ENCODE measurements at regions not wholly inside any gene's neighbourhood (a gene's known extent, or its start where the extent isn't known, plus 50 kb on each side); places are given as distances from the start of the nearest gene placed in this dataset.

DNA sequence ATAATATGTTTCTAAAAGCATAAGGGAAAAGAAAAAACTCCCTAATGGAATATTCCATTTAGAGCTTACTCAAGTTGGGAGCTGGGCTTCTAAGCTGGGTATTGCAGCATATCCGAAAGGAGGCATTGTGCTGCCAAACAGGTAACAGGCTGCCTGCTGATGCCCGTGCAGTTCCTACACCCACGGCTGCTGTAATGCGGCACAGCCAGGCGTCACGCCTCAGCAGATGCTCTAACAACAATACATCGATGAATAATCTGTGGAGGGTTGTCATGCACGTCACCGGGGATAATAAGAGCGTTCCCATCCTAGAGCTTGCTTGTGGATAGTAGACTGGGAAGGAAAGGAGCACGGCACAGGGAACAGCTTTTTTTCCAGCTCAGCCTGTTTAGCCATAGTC, 1582.1 kb upstream of the SLC10A2 start:
- H3K4me1 ChIP-seq (ENCODE audit: control insufficient read depth, insufficient read depth, low read length) = no peaks in the 10 kb centered on the region
- no peaks in the 10 kb centered on the region for H3K27me3 ChIP-seq (ENCODE audit: control insufficient read depth, insufficient read depth, low read length)
- H3K4me2 ChIP-seq (ENCODE audit: low read depth, low read length) = no peak overlapping the region
- H4K91ac ChIP-seq (ENCODE audit: insufficient read depth, low read depth, low read length) = no peak overlapping the region
- no peak overlapping the region for H3K4me3 ChIP-seq (ENCODE audit: insufficient read depth, low read depth, low read length)
- WGBS, 2 experiments (ENCODE audit: extremely low coverage in 2 of 2, insufficient read length in 1 of 2) = 100% methylated on average over 1 of the region's 11 CpGs; no CpG with 5 or more reads in 1 of the 2 experiments
- H3K79me1 ChIP-seq (ENCODE audit: low read depth in 1 of 2, low read length in 2 of 2) = no peaks in the 10 kb centered on the region
- peaks cover under 1% of the 10 kb centered on the region; the same call in 1 of the 2 replicates for H3K9me3 ChIP-seq (ENCODE audit: control insufficient read depth, insufficient read depth, low read length)
- H2BK15ac ChIP-seq (ENCODE audit: low read depth, low read length) = no peak overlapping the region
- no peaks in the 10 kb centered on the region for H3K36me3 ChIP-seq (ENCODE audit: control insufficient read depth, insufficient read depth, low read length)
- BruUV-seq (replicated peaks) = no TSS peak
- H2AK5ac ChIP-seq (ENCODE audit: low read depth, low read length) = no peak overlapping the region
- H3K27ac ChIP-seq (ENCODE audit: insufficient read depth, low read length) = no peak overlapping the region
- intact Hi-C loops (cut with micrococcal nuclease) = no loop called here
- H4K8ac ChIP-seq (ENCODE audit: low read depth in 2 of 2, low read length in 2 of 2) = no peak overlapping the region
- no peak overlapping the region for H3K14ac ChIP-seq (replicated peaks; ENCODE audit: low read depth, low read length)
- no peak overlapping the region for H3K18ac ChIP-seq (ENCODE audit: low read depth, low read length)
- no peak overlapping the region for H2BK120ac ChIP-seq (ENCODE audit: low read depth, low read length)
- ChIA-PET CTCF (interaction anchor here (0.6 kb wide), 1 partner anchor 1722 kb away, joined by 4 read pairs; no protein-coding TSS in a partner anchor), POLR2A (ENCODE audit: unreplicated experiment) (no interaction called here)
- no peak overlapping the region for H3K23ac ChIP-seq (ENCODE audit: low read depth, low read length)
- no peak overlapping the region for H2BK20ac ChIP-seq (ENCODE audit: low read depth, low read length)
- TF ChIP-seq, protein P1, sequence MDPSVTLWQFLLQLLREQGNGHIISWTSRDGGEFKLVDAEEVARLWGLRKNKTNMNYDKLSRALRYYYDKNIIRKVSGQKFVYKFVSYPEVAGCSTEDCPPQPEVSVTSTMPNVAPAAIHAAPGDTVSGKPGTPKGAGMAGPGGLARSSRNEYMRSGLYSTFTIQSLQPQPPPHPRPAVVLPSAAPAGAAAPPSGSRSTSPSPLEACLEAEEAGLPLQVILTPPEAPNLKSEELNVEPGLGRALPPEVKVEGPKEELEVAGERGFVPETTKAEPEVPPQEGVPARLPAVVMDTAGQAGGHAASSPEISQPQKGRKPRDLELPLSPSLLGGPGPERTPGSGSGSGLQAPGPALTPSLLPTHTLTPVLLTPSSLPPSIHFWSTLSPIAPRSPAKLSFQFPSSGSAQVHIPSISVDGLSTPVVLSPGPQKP (IDR thresholded peaks at IDR 0.05; ENCODE audit: borderline replicate concordance, low read depth, low read length) = no peak
- TF ChIP-seq MAFK (IDR thresholded peaks at IDR 0.05; ENCODE audit: low read depth, low read length) = no peak
- TF ChIP-seq, protein P2, sequence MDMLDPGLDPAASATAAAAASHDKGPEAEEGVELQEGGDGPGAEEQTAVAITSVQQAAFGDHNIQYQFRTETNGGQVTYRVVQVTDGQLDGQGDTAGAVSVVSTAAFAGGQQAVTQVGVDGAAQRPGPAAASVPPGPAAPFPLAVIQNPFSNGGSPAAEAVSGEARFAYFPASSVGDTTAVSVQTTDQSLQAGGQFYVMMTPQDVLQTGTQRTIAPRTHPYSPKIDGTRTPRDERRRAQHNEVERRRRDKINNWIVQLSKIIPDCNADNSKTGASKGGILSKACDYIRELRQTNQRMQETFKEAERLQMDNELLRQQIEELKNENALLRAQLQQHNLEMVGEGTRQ (IDR thresholded peaks at IDR 0.05; ENCODE audit: low read depth, low read length) = no peak
- TF ChIP-seq MAZ (IDR thresholded peaks at IDR 0.05; ENCODE audit: borderline replicate concordance, low read depth, low read length) = no peak
- no peak for TF ChIP-seq SMC3 (IDR thresholded peaks at IDR 0.05; ENCODE audit: low read depth, low read length)
- TF ChIP-seq NFE2L2 (IDR thresholded peaks at IDR 0.05; ENCODE audit: low read depth, low read length) = no peak
- TF ChIP-seq RCOR1 (IDR thresholded peaks at IDR 0.05; ENCODE audit: insufficient replicate concordance, low read length) = no peak
- TF ChIP-seq FOS (IDR thresholded peaks at IDR 0.05; ENCODE audit: low read depth, low read length) = no peak
- TF ChIP-seq POLR2A (IDR thresholded peaks at IDR 0.05; ENCODE audit: low read depth, low read length) = no peak
- TF ChIP-seq BHLHE40 (IDR thresholded peaks at IDR 0.05; ENCODE audit: low read depth, low read length) = no peak
- TF ChIP-seq CEBPB (IDR thresholded peaks at IDR 0.05; ENCODE audit: low read depth, low read length) = no peak
- TF ChIP-seq MXI1 (IDR thresholded peaks at IDR 0.05; ENCODE audit: borderline replicate concordance, low read depth, low read length) = no peak
- no peak for TF ChIP-seq RFX5 (IDR thresholded peaks at IDR 0.05; ENCODE audit: low read depth, low read length)
- no peak for TF ChIP-seq CHD1 (IDR thresholded peaks at IDR 0.05; ENCODE audit: low read depth, low read length)
- TF ChIP-seq, protein P3, sequence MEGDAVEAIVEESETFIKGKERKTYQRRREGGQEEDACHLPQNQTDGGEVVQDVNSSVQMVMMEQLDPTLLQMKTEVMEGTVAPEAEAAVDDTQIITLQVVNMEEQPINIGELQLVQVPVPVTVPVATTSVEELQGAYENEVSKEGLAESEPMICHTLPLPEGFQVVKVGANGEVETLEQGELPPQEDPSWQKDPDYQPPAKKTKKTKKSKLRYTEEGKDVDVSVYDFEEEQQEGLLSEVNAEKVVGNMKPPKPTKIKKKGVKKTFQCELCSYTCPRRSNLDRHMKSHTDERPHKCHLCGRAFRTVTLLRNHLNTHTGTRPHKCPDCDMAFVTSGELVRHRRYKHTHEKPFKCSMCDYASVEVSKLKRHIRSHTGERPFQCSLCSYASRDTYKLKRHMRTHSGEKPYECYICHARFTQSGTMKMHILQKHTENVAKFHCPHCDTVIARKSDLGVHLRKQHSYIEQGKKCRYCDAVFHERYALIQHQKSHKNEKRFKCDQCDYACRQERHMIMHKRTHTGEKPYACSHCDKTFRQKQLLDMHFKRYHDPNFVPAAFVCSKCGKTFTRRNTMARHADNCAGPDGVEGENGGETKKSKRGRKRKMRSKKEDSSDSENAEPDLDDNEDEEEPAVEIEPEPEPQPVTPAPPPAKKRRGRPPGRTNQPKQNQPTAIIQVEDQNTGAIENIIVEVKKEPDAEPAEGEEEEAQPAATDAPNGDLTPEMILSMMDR (conservative IDR thresholded peaks at IDR 0.05; ENCODE audit: low read depth, low read length) = no peak
- TF ChIP-seq RAD21 (IDR thresholded peaks at IDR 0.05; ENCODE audit: low read length) = no peak
- no peak overlapping the region for H3K4ac ChIP-seq (ENCODE audit: low read depth, low read length)
- no peak overlapping the region for H2AFZ ChIP-seq (replicated peaks; ENCODE audit: low read length, poor library complexity)
- no peak overlapping the region for H2AK9ac ChIP-seq (replicated peaks; ENCODE audit: low read depth, low read length, poor library complexity)
- no peak overlapping the region for H3K9ac ChIP-seq (ENCODE audit: low read depth, low read length)
- no peaks in the 10 kb centered on the region for H4K20me1 ChIP-seq (ENCODE audit: insufficient read depth, low read length)
- H3K9me1 ChIP-seq (ENCODE audit: insufficient read depth, low read length) = no peaks in the 10 kb centered on the region
- in situ Hi-C loops (cut with MboI; ENCODE audit: low sequenced_read_pairs) = no loop called here
- DNase-seq (no peak), ATAC-seq (ENCODE audit: low read depth) (no peak)
- H4K5ac ChIP-seq (ENCODE audit: low read depth, low read length) = no peak overlapping the region
- H2BK5ac ChIP-seq (ENCODE audit: low read depth, low read length, poor library complexity, severe bottlenecking) = no peak overlapping the region
- no peak overlapping the region for H3K56ac ChIP-seq (ENCODE audit: extremely low read depth, insufficient read depth, low read length)
- dilution Hi-C loops (cut with HindIII; ENCODE audit: low sequenced_read_pairs, unreplicated experiment) = no loop called here

All from IMR-90 (cell line).